ENCODE measurements at regions not wholly inside any gene's neighbourhood (a gene's known extent, or its start where the extent isn't known, plus 50 kb on each side); places are given as distances from the start of the nearest gene placed in this dataset.

- no peak for DNase-seq (ENCODE audit: low read depth, low spot score)
- no peak overlapping the region for H3K4me3 ChIP-seq (ENCODE audit: low read depth, low read length)
- CTCF ChIA-PET, result no interaction called here
- POLR2A ChIA-PET, result no interaction called here
- no peak for TF ChIP-seq CTCF (IDR thresholded peaks at IDR 0.05; ENCODE audit: insufficient read depth, low read length, missing control alignments)
Observed at GRCh38 chr10:131683281-131683861, 217.4 kb upstream of the PPP2R2D start.

GRCh38 chr10:131683941-131684340 lies 216.9 kb upstream of the PPP2R2D start:
- CTCF ChIA-PET, result no interaction called here
- DNase-seq (ENCODE audit: low read depth, low spot score), result no peak
- H3K4me3 ChIP-seq (ENCODE audit: low read depth, low read length), result no peak overlapping the region
- no peak for TF ChIP-seq CTCF (IDR thresholded peaks at IDR 0.05; ENCODE audit: insufficient read depth, low read length, missing control alignments)
- POLR2A ChIA-PET, result no interaction called here

GRCh38 chr10:131685007-131685406 lies 215.8 kb upstream of the PPP2R2D start:
- no peak for TF ChIP-seq CTCF (IDR thresholded peaks at IDR 0.05; ENCODE audit: insufficient read depth, low read length, missing control alignments)
- no peak overlapping the region for H3K4me3 ChIP-seq (ENCODE audit: low read depth, low read length)
- no peak for DNase-seq (ENCODE audit: low read depth, low spot score)
- CTCF ChIA-PET, result no interaction called here
- POLR2A ChIA-PET, result no interaction called here

GRCh38 chr10:131685576-131685975 lies 215.2 kb upstream of the PPP2R2D start:
- no peak for DNase-seq (ENCODE audit: low read depth, low spot score)
- ChIA-PET CTCF (no interaction called here), POLR2A (no interaction called here)
- no peak for TF ChIP-seq CTCF (IDR thresholded peaks at IDR 0.05; ENCODE audit: insufficient read depth, low read length, missing control alignments)
- H3K4me3 ChIP-seq (ENCODE audit: low read depth, low read length), result no peak overlapping the region

GRCh38 chr10:131686781-131687420 lies 213.9 kb upstream of the PPP2R2D start:
- H3K4me3 ChIP-seq (ENCODE audit: low read depth, low read length), result no peak overlapping the region
- POLR2A ChIA-PET, result no interaction called here
- no peak for DNase-seq (ENCODE audit: low read depth, low spot score)
- CTCF ChIA-PET, result no interaction called here
- TF ChIP-seq CTCF (IDR thresholded peaks at IDR 0.05; ENCODE audit: insufficient read depth, low read length, missing control alignments), result no peak

GRCh38 chr10:131688304-131688703 lies 212.5 kb upstream of the PPP2R2D start:
- POLR2A ChIA-PET, result no interaction called here
- CTCF ChIA-PET, result no interaction called here
- no peak for TF ChIP-seq CTCF (IDR thresholded peaks at IDR 0.05; ENCODE audit: insufficient read depth, low read length, missing control alignments)
- H3K4me3 ChIP-seq (ENCODE audit: low read depth, low read length), result no peak overlapping the region
- DNase-seq (ENCODE audit: low read depth, low spot score), result no peak
